GM23338 (cell line): ENCODE measurements at regions not wholly inside any gene's neighbourhood (a gene's known extent, or its start where the extent isn't known, plus 50 kb on each side); places are given as distances from the start of the nearest gene placed in this dataset.

Experiments used
- ATAC-seq: fragments of 200-7000 bp; cut with Tn5 transposase; 3 replicates; pipeline ENCODE4 v1.9.1; 2020
- DNase-seq: peaks from one replicate; pipeline ENCODE4 v3.0.0-alpha.2; 2015; ENCODE audit warnings: low spot score
- H2AFZ ChIP-seq: fragments of 200-600 bp; sonication (generic); 2 replicates; pipeline ENCODE4 v1.8.0; 2016; ENCODE audit warnings: antibody characterized with exemption, mild to moderate bottlenecking, moderate library complexity
- H3F3A ChIP-seq: fragments of 200-600 bp; sonication (generic); replicated peaks from 2 replicates; pipeline ENCODE4 v1.8.0; 2017; ENCODE audit warnings: antibody characterized with exemption, mixed run types, low read depth
- H3K27ac ChIP-seq: fragments of 200-600 bp; sonication (generic); 2 replicates; pipeline ENCODE4 v1.6.1; 2016; ENCODE audit warnings: low read depth
- H3K27me3 ChIP-seq: fragments of 200-600 bp; sonication (generic); 2 replicates; pipeline ENCODE4 v1.8.0; 2016; ENCODE audit warnings: mild to moderate bottlenecking, mixed run types, moderate library complexity; ENCODE audit not compliant: insufficient read depth
- H3K36me3 ChIP-seq: fragments of 200-600 bp; sonication (generic); 2 replicates; pipeline ENCODE4 v1.8.0; 2016; ENCODE audit warnings: mild to moderate bottlenecking; ENCODE audit not compliant: insufficient read depth
- H3K4me1 ChIP-seq: fragments of 200-600 bp; sonication (generic); 2 replicates; pipeline ENCODE4 v1.8.0; 2016; ENCODE audit warnings: mild to moderate bottlenecking, moderate library complexity; ENCODE audit not compliant: insufficient read depth
- H3K4me2 ChIP-seq: fragments of 200-600 bp; sonication (generic); 2 replicates; pipeline ENCODE4 v1.7.1; 2017; ENCODE audit warnings: mixed run types
- H3K4me3 ChIP-seq: fragments of 200-600 bp; sonication (generic); 2 replicates; pipeline ENCODE4 v1.6.1; 2016; ENCODE audit warnings: mixed run types
- H3K79me2 ChIP-seq: fragments of 200-600 bp; sonication (generic); replicated peaks from 2 replicates; pipeline ENCODE4 v1.8.0; 2017; ENCODE audit warnings: mild to moderate bottlenecking; ENCODE audit not compliant: insufficient read depth
- H3K9me2 ChIP-seq: fragments of 200-600 bp; sonication (generic); 2 replicates; pipeline ENCODE4 v1.8.0; 2017; ENCODE audit not compliant: insufficient read depth
- H4K20me1 ChIP-seq: fragments of 200-600 bp; sonication (generic); replicated peaks from 2 replicates; pipeline ENCODE4 v1.8.0; 2017; ENCODE audit warnings: mild to moderate bottlenecking; ENCODE audit not compliant: insufficient read depth
- H3K27ac Mint-ChIP-seq: 2 replicates; pipeline ENCODE4 v1.8.0; 2020; ENCODE audit warnings: inconsistent platforms, mild to moderate bottlenecking, moderate library complexity, mixed read lengths
- H3K27me3 Mint-ChIP-seq: 3 replicates; pipeline ENCODE4 v1.8.0; 2022; ENCODE audit warnings: low read depth, mild to moderate bottlenecking, moderate library complexity, mixed read lengths, inconsistent platforms; ENCODE audit not compliant: insufficient read depth, poor library complexity
- H3K36me3 Mint-ChIP-seq: 3 replicates; pipeline ENCODE4 v1.8.0; 2021; ENCODE audit warnings: low read depth, mild to moderate bottlenecking, inconsistent platforms, moderate library complexity, mixed read lengths
- H3K4me1 Mint-ChIP-seq: 3 replicates; pipeline ENCODE4 v1.8.0; 2020; ENCODE audit warnings: mild to moderate bottlenecking, inconsistent platforms, mixed read lengths
- H3K4me3 Mint-ChIP-seq: 3 replicates; pipeline ENCODE4 v1.8.0; 2021; ENCODE audit warnings: moderate library complexity, mild to moderate bottlenecking, inconsistent platforms, mixed read lengths
- H3K9me3 Mint-ChIP-seq: 3 replicates; pipeline ENCODE4 v1.8.0; 2020; ENCODE audit warnings: moderate library complexity, mild to moderate bottlenecking, inconsistent platforms, mixed read lengths
- EZH2 ChIP-seq: fragments of 200-600 bp; sonication (generic); IDR thresholded peaks from one replicate; pipeline ENCODE4 v1.8.0; 2017; ENCODE audit warnings: antibody characterized with exemption, mild to moderate bottlenecking, low read depth; ENCODE audit not compliant: unreplicated experiment
- EZH2phosphoT487 ChIP-seq: fragments of 200-600 bp; sonication (generic); IDR thresholded peaks from one replicate; pipeline ENCODE4 v1.8.1; 2018; ENCODE audit warnings: antibody characterized with exemption; ENCODE audit not compliant: unreplicated experiment
- STAT1 ChIP-seq: IDR thresholded peaks from one replicate; pipeline ENCODE4 v1.6.1; 2016; ENCODE audit warnings: antibody characterized with exemption; ENCODE audit not compliant: unreplicated experiment
- ZNF331 ChIP-seq: fragments of 250-450 bp; sonication (Bioruptor Pico); IDR thresholded peaks from 2 replicates; pipeline ENCODE4 v1.5.0; 2020; ENCODE audit warnings: low read depth, mild to moderate bottlenecking, moderate library complexity
- TF ChIP-seq, protein P1 (sequence below): fragments of 250-450 bp; sonication (Bioruptor Pico); IDR thresholded peaks from 2 replicates; pipeline ENCODE4 v1.5.0; 2020; ENCODE audit warnings: mild to moderate bottlenecking, moderate library complexity
- TF ChIP-seq, protein P2 (sequence below), 2 experiments: fragments of 200-600 bp in 1 of 2; sonication (generic) in 1 of 2; conservative IDR thresholded peaks; 2 replicates each; pipeline versions ENCODE4 v1.5.1 to v1.6.1; 2016 to 2017; ENCODE audit warnings: antibody characterized with exemption in 2 of 2, low read depth in 2 of 2, mild to moderate bottlenecking in 2 of 2, moderate library complexity in 1 of 2

DNA sequence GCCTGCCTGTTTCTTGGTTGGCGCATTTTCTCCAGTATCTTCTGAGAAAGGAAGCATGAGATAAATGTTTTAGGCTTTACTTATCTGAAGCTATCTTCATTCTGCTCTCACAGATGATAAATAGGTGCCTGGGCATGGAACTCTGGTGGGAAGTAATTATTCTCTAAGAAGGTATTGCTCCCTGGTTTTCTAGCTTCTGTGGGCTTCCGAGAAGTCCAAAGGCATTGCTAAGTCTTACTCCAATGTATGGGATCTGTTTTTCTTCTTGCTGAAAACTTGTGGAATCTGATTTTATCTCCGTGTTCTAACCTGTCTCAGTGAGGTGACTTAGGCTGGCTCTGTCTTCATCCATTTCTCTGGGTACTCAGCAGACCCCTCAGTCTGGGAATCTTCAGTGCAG lies 224.4 kb upstream of the HS6ST1 start:
- TF ChIP-seq EZH2 (no peak), STAT1 (no peak)
- TF ChIP-seq, protein P1, sequence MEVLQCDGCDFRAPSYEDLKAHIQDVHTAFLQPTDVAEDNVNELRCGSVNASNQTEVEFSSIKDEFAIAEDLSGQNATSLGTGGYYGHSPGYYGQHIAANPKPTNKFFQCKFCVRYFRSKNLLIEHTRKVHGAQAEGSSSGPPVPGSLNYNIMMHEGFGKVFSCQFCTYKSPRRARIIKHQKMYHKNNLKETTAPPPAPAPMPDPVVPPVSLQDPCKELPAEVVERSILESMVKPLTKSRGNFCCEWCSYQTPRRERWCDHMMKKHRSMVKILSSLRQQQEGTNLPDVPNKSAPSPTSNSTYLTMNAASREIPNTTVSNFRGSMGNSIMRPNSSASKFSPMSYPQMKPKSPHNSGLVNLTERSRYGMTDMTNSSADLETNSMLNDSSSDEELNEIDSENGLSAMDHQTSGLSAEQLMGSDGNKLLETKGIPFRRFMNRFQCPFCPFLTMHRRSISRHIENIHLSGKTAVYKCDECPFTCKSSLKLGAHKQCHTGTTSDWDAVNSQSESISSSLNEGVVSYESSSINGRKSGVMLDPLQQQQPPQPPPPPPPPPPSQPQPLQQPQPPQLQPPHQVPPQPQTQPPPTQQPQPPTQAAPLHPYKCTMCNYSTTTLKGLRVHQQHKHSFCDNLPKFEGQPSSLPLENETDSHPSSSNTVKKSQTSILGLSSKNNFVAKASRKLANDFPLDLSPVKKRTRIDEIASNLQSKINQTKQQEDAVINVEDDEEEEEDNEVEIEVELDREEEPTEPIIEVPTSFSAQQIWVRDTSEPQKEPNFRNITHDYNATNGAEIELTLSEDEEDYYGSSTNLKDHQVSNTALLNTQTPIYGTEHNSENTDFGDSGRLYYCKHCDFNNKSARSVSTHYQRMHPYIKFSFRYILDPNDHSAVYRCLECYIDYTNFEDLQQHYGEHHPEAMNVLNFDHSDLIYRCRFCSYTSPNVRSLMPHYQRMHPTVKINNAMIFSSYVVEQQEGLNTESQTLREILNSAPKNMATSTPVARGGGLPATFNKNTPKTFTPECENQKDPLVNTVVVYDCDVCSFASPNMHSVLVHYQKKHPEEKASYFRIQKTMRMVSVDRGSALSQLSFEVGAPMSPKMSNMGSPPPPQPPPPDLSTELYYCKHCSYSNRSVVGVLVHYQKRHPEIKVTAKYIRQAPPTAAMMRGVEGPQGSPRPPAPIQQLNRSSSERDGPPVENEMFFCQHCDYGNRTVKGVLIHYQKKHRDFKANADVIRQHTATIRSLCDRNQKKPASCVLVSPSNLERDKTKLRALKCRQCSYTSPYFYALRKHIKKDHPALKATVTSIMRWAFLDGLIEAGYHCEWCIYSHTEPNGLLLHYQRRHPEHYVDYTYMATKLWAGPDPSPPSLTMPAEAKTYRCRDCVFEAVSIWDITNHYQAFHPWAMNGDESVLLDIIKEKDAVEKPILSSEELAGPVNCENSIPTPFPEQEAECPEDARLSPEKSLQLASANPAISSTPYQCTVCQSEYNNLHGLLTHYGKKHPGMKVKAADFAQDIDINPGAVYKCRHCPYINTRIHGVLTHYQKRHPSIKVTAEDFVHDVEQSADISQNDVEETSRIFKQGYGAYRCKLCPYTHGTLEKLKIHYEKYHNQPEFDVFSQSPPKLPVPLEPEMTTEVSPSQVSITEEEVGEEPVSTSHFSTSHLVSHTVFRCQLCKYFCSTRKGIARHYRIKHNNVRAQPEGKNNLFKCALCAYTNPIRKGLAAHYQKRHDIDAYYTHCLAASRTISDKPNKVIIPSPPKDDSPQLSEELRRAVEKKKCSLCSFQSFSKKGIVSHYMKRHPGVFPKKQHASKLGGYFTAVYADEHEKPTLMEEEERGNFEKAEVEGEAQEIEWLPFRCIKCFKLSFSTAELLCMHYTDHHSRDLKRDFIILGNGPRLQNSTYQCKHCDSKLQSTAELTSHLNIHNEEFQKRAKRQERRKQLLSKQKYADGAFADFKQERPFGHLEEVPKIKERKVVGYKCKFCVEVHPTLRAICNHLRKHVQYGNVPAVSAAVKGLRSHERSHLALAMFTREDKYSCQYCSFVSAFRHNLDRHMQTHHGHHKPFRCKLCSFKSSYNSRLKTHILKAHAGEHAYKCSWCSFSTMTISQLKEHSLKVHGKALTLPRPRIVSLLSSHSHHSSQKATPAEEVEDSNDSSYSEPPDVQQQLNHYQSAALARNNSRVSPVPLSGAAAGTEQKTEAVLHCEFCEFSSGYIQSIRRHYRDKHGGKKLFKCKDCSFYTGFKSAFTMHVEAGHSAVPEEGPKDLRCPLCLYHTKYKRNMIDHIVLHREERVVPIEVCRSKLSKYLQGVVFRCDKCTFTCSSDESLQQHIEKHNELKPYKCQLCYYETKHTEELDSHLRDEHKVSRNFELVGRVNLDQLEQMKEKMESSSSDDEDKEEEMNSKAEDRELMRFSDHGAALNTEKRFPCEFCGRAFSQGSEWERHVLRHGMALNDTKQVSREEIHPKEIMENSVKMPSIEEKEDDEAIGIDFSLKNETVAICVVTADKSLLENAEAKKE, result no peak
- Histone ChIP-seq H3K4me3 (no peak overlapping the region), H3F3A (0 out of 2 replicates have a peak, but pooled peaks cover 3% of the 10 kb centered on the region), H4K20me1 (no peaks in the 10 kb centered on the region), H3K4me1 (peaks cover 11% of the 10 kb centered on the region; the same call in 1 of the 2 replicates), H2AFZ (peak overlapping the region; percentile 74; the same call in 1 of the 2 replicates), H3K9me2 (peaks cover 6% of the 10 kb centered on the region; the same call in 1 of the 2 replicates), H3K79me2 (no peaks in the 10 kb centered on the region), H3K27ac (no peak overlapping the region), H3K27me3 (no peaks in the 10 kb centered on the region), H3K36me3 (no peaks in the 10 kb centered on the region), H3K4me2 (no peak overlapping the region)
- H3K9me3 Mint-ChIP-seq, result no peaks in the 10 kb centered on the region; the same call in 2 of the 3 replicates
- ATAC-seq (no peak), DNase-seq (no peak)
- H3K4me3 Mint-ChIP-seq, result no peak overlapping the region
- peaks cover 3% of the 10 kb centered on the region for H3K27me3 Mint-ChIP-seq
- H3K27ac Mint-ChIP-seq, result no peak overlapping the region
- peaks cover 20% of the 10 kb centered on the region for H3K4me1 Mint-ChIP-seq
- no peaks in the 10 kb centered on the region for H3K36me3 Mint-ChIP-seq

DNA sequence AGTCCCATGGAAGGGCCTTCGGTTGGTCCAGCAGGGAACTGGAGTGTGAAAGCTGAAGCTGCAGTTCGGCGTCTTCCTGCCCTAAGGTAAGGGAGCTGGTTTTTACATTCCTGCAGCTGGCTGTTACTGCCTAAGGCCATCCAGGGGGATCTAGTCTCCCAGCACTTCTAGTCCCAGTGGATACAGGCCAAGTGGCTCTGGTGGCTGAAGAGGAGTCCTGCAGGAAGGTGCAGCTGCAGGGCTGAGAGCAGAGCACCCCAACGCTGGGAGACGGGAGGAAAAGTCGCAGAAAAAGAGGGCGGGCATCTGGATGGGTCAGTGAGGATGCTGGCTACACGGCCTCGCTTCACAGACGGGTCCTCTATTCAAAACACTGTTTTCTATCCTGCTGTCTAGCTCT lies 225.0 kb upstream of the HS6ST1 start:
- H3F3A ChIP-seq, result 0 out of 2 replicates have a peak, but pooled peaks cover 3% of the 10 kb centered on the region
- H3K4me2 ChIP-seq, result no peak overlapping the region
- peak overlapping the region; percentile 74 for H2AFZ ChIP-seq
- DNase-seq (peak; percentile 73), ATAC-seq (peak; percentile 99)
- peaks cover 11% of the 10 kb centered on the region; the same call in 1 of the 2 replicates for H3K4me1 ChIP-seq
- no peaks in the 10 kb centered on the region for H4K20me1 ChIP-seq
- peaks cover 6% of the 10 kb centered on the region; the same call in 1 of the 2 replicates for H3K9me2 ChIP-seq
- no peak overlapping the region for H3K4me3 ChIP-seq
- Mint-ChIP-seq H3K27ac (no peak overlapping the region), H3K9me3 (no peaks in the 10 kb centered on the region; the same call in 2 of the 3 replicates), H3K36me3 (no peaks in the 10 kb centered on the region), H3K4me1 (peaks cover 16% of the 10 kb centered on the region), H3K27me3 (peaks cover 1% of the 10 kb centered on the region), H3K4me3 (no peak overlapping the region)
- H3K27me3 ChIP-seq, result no peaks in the 10 kb centered on the region
- H3K27ac ChIP-seq, result no peak overlapping the region
- no peaks in the 10 kb centered on the region for H3K79me2 ChIP-seq
- no peaks in the 10 kb centered on the region for H3K36me3 ChIP-seq
- TF ChIP-seq, protein P2, sequence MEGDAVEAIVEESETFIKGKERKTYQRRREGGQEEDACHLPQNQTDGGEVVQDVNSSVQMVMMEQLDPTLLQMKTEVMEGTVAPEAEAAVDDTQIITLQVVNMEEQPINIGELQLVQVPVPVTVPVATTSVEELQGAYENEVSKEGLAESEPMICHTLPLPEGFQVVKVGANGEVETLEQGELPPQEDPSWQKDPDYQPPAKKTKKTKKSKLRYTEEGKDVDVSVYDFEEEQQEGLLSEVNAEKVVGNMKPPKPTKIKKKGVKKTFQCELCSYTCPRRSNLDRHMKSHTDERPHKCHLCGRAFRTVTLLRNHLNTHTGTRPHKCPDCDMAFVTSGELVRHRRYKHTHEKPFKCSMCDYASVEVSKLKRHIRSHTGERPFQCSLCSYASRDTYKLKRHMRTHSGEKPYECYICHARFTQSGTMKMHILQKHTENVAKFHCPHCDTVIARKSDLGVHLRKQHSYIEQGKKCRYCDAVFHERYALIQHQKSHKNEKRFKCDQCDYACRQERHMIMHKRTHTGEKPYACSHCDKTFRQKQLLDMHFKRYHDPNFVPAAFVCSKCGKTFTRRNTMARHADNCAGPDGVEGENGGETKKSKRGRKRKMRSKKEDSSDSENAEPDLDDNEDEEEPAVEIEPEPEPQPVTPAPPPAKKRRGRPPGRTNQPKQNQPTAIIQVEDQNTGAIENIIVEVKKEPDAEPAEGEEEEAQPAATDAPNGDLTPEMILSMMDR (conservative IDR thresholded peaks at IDR 0.05; ENCODE audit: low read depth in 2 of 2), result 0 out of 4 replicates have a peak, but pooled peaks have one; percentile 6 to 14
- TF ChIP-seq EZH2phosphoT487, result no peak
- TF ChIP-seq ZNF331 (CRISPR knock-in tag), result no peak
